GM13976 (cell line): ENCODE measurements at regions not wholly inside any gene's neighbourhood (a gene's known extent, or its start where the extent isn't known, plus 50 kb on each side); places are given as distances from the start of the nearest gene placed in this dataset.

Experiments
- DNase-seq: peaks from one replicate; pipeline ENCODE4 v3.0.0; 2012; ENCODE audit warnings: low spot score
- in situ Hi-C: fragments of 300-500 bp; cut with MboI; formaldehyde crosslinking; loops from one replicate; pipeline ENCODE4 v1.12.0; 2022; ENCODE audit warnings: low sequenced_read_pairs, mixed read lengths, inconsistent platforms; ENCODE audit not compliant: unreplicated experiment
- TF ChIP-seq, protein P1 (sequence below): IDR thresholded peaks from 2 replicates; pipeline ENCODE4 v1.5.1; 2012; ENCODE audit warnings: borderline replicate concordance, mild to moderate bottlenecking; ENCODE audit not compliant: insufficient read depth; ENCODE audit errors: extremely low read depth, missing control alignments, control extremely low read depth

DNA sequence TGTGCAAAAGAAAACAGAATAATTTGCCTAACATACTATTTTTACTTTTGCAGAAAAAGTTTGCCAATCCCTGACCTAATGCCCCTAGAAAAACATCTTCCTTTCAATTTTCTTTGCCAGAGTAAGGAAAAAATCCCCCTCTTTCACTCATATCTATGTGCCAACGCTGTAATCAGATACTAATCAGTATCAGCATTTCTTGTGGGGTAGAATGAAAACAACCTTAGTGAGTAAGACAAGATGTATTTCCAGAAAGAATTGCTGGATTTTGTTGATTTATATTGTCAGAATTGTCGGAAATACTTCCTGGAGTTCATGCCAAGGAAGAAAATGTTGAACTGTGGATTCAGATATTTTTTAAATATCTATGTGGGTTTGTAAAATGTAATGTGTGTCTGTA lies 1893.8 kb downstream of the NCAM2 start:
- in situ Hi-C loops = no loop called here
- TF ChIP-seq, protein P1, sequence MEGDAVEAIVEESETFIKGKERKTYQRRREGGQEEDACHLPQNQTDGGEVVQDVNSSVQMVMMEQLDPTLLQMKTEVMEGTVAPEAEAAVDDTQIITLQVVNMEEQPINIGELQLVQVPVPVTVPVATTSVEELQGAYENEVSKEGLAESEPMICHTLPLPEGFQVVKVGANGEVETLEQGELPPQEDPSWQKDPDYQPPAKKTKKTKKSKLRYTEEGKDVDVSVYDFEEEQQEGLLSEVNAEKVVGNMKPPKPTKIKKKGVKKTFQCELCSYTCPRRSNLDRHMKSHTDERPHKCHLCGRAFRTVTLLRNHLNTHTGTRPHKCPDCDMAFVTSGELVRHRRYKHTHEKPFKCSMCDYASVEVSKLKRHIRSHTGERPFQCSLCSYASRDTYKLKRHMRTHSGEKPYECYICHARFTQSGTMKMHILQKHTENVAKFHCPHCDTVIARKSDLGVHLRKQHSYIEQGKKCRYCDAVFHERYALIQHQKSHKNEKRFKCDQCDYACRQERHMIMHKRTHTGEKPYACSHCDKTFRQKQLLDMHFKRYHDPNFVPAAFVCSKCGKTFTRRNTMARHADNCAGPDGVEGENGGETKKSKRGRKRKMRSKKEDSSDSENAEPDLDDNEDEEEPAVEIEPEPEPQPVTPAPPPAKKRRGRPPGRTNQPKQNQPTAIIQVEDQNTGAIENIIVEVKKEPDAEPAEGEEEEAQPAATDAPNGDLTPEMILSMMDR = no peak
- no peak for DNase-seq

DNA sequence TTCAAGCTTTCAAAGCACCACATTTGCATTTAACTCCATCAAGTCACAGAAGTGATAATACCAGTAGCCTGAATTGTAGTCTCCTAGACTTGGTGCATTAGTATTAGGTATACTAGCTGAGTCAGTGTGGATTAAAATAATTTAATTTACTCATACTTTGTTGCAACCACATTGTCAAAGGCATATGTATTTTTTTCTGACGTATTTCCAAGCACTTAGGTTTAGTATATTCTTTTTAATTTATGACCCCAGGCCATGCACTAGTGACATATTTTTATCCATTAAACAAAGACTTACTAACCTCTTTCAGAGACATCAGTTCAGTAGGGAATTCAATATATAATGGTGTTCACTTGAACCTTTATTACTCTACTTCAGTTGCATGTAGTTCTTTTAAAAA lies 1894.5 kb downstream of the NCAM2 start:
- in situ Hi-C loops = no loop called here
- no peak for DNase-seq
- TF ChIP-seq, protein P1 = no peak

DNA sequence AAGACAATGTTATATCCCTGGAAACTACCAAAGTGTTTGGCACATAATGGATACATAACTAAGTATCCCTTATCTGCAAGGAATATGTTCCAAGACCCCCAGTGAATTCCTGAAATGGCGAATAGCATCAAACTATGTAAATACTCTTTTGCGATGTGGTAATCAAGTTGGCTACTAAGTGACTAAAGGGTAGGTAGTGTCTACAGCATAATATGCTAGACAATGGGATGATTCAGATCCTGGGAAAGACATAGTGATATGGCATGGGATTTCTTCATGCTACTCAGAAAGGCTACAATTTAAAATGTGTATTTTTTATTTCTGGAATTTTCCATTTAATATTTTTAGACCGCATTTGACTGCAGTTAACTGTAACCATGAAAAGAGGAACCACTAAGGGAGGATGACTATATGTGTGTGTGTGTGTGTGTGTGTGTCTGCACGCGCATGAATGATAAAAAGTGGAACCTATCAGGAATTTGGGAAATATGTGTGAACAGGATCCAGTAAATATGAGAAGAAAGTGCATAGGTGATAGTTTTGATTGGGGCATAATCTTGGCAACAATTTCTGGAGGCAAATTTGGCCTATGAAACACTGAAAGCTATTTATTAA lies 1899.9 kb downstream of the NCAM2 start:
- TF ChIP-seq, protein P1 = no peak
- in situ Hi-C loops = no loop called here
- no peak for DNase-seq

DNA sequence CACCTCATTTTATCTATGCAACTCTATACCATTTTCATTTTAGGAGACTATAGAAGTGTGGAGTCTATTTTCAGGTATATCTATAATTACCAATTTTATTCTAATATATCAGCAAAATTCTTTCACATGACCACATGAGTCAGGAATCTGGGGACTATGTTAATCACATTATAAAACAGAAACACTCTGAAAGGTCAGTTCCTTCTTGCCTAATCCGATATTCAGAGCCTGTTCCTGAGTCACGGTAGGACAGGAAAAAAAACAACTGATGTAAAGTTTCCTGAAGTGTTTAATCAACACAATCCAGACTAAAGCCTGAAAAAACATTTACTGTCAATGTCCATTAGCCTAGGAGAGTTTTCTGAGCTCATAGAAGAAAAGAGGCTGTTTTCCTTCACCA lies 1902.3 kb downstream of the NCAM2 start:
- TF ChIP-seq, protein P1 = no peak
- no peak for DNase-seq
- in situ Hi-C loops = no loop called here

DNA sequence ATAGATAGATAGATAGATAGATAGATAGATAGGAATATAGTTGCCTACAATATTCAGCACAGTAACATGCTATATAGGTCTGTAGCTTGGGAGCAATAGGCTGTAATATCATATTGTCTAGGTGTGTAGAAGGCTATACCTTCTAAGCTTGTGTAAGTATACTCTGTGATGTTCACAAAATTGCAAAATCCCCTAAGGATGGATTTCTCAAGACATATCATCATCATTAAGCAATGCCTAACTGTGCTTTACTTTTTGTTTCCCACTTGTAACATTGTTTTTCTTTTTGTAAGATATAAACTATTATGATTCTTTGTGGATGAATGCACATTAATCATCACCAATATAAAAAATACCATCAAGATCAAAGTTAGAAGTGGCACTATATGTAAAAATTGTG lies 1905.6 kb downstream of the NCAM2 start:
- in situ Hi-C loops = no loop called here
- no peak for DNase-seq
- TF ChIP-seq, protein P1 = no peak

DNA sequence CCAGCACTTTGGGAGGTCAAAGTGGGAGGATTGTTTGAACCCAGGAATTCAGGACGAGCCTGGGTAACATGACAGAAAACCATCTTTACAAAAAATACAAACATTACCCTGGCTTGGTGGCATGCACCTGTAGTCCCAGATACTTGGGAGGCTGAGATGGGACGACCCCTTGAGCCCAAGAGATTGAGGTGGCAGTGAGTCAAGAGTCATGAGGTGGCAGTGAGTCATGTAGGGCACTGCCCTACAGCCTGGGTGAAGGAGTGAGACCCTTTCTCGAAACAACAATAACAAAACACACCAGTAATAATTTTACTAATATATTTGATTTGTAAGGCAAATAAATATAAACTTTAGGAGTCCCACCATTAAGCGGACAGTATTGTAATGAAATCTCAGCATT lies 1906.2 kb downstream of the NCAM2 start:
- in situ Hi-C loops = no loop called here
- TF ChIP-seq, protein P1 = no peak
- DNase-seq = no peak
